ENCODE measurements at regions not wholly inside any gene's neighbourhood (a gene's known extent, or its start where the extent isn't known, plus 50 kb on each side); places are given as distances from the start of the nearest gene placed in this dataset.

DNA sequence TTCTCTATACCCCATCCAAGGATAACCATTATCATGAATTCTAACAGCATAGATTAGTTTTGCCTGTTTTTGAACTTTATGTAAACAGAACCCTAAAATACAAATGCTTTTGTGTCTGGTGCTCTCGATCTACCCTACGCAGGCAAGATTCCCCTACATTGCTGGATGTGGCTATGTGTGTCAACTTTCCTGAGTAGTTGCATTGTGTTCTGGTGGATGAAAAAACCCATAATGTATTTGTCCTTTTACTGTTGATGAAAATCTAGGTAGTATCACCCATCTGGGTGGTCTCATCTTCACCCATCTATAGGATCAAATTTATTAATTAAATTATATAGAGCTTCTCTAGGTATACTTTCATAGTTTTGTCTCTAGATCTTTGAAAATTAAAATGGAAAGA, 211.7 kb downstream of the ANKRD60 start:
- no peaks in the 10 kb centered on the region for H3K9me3 ChIP-seq (ENCODE audit: control insufficient read depth in 4 of 4, insufficient read depth in 3 of 4, low read length in 3 of 4)
- TF ChIP-seq, protein P1, sequence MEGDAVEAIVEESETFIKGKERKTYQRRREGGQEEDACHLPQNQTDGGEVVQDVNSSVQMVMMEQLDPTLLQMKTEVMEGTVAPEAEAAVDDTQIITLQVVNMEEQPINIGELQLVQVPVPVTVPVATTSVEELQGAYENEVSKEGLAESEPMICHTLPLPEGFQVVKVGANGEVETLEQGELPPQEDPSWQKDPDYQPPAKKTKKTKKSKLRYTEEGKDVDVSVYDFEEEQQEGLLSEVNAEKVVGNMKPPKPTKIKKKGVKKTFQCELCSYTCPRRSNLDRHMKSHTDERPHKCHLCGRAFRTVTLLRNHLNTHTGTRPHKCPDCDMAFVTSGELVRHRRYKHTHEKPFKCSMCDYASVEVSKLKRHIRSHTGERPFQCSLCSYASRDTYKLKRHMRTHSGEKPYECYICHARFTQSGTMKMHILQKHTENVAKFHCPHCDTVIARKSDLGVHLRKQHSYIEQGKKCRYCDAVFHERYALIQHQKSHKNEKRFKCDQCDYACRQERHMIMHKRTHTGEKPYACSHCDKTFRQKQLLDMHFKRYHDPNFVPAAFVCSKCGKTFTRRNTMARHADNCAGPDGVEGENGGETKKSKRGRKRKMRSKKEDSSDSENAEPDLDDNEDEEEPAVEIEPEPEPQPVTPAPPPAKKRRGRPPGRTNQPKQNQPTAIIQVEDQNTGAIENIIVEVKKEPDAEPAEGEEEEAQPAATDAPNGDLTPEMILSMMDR (IDR thresholded peaks at IDR 0.05; ENCODE audit: control extremely low read depth, extremely low read depth): no peak
- H3K4me3 ChIP-seq: no peak overlapping the region
- H3K27ac ChIP-seq (ENCODE audit: low read depth in 1 of 2, low read length in 1 of 2): no peak overlapping the region
- H3K36me3 ChIP-seq (ENCODE audit: control insufficient read depth in 4 of 4, insufficient read depth in 4 of 4, low read length in 4 of 4): no peaks in the 10 kb centered on the region
- ATAC-seq (ENCODE audit: insufficient read depth, low FRiP score) (no peak), DNase-seq (no peak)
- no peaks in the 10 kb centered on the region for H3K27me3 ChIP-seq (ENCODE audit: control insufficient read depth in 3 of 3, insufficient read depth in 3 of 3, low read length in 2 of 3)
- 93 to 97% methylated on average over 2 of the region's 2 CpGs for WGBS, 2 donors
- peaks cover 0 to 6% (median 0%) of the 10 kb centered on the region in 5 donors for H3K4me1 ChIP-seq (ENCODE audit: control insufficient read depth in 5 of 5, insufficient read depth in 5 of 5, low read length in 5 of 5)
- no peak overlapping the region for H3K9ac ChIP-seq (ENCODE audit: insufficient read depth in 1 of 2, low read length in 2 of 2)

DNA sequence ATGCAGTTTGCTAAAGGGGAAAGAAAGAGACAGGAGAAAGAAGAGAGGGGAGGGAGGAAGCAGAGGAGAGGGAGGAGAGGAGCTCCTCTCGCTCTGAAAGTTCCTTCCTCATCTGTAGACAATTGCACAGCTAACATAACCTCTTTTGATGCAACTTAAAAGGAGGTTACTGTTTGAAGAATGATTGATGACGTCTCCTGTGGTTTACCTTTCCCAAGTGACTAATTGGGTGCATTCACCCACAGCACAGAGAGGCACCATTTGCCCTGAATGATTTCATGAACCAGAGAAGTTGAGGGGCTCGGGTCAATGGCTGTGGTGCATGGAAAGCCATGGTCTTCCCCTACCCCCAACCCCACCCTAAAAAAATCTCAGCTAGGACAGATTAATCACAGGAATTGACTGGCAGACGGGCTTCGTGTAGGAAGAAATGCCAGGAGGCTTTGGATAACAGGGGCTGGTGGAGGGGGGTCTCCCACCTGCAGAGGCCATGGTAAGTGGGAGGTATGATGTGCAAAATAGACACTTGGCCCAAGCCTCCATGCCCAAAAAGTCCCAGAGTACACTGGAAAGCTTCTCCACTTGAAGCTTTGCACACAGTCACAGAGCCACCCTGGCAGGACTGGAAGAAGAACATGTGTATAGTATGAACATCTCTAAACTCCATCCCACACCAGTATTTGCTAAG, 213.7 kb downstream of the ANKRD60 start:
- WGBS, 2 donors: 61 to 62% methylated on average over 5 of the region's 5 CpGs
- TF ChIP-seq, protein P1 (IDR thresholded peaks at IDR 0.05; ENCODE audit: control extremely low read depth, extremely low read depth): no peak
- no peak overlapping the region for H3K4me3 ChIP-seq
- no peaks in the 10 kb centered on the region for H3K36me3 ChIP-seq (ENCODE audit: control insufficient read depth in 4 of 4, insufficient read depth in 4 of 4, low read length in 4 of 4)
- no peak overlapping the region for H3K27ac ChIP-seq (ENCODE audit: low read depth in 1 of 2, low read length in 1 of 2)
- H3K4me1 ChIP-seq (ENCODE audit: control insufficient read depth in 5 of 5, insufficient read depth in 5 of 5, low read length in 5 of 5): peaks cover 0 to 2% (median 0%) of the 10 kb centered on the region in 5 donors
- no peaks in the 10 kb centered on the region for H3K9me3 ChIP-seq (ENCODE audit: control insufficient read depth in 4 of 4, insufficient read depth in 3 of 4, low read length in 3 of 4)
- ATAC-seq (ENCODE audit: insufficient read depth, low FRiP score) (no peak), DNase-seq (no peak)
- no peaks in the 10 kb centered on the region for H3K27me3 ChIP-seq (ENCODE audit: control insufficient read depth in 3 of 3, insufficient read depth in 3 of 3, low read length in 2 of 3)
- H3K9ac ChIP-seq (ENCODE audit: insufficient read depth in 1 of 2, low read length in 2 of 2): no peak overlapping the region

- no peaks in the 10 kb centered on the region for H3K27me3 ChIP-seq (ENCODE audit: control insufficient read depth in 3 of 3, insufficient read depth in 3 of 3, low read length in 2 of 3)
- H3K4me1 ChIP-seq (ENCODE audit: control insufficient read depth in 5 of 5, insufficient read depth in 5 of 5, low read length in 5 of 5): peaks cover 0 to 2% (median 0%) of the 10 kb centered on the region in 5 donors
- no peak overlapping the region for H3K4me3 ChIP-seq
- DNase-seq (no peak), ATAC-seq (ENCODE audit: insufficient read depth, low FRiP score) (no peak)
- no peaks in the 10 kb centered on the region for H3K9me3 ChIP-seq (ENCODE audit: control insufficient read depth in 4 of 4, insufficient read depth in 3 of 4, low read length in 3 of 4)
- no peak overlapping the region for H3K27ac ChIP-seq (ENCODE audit: low read depth in 1 of 2, low read length in 1 of 2)
- TF ChIP-seq, protein P1 (IDR thresholded peaks at IDR 0.05; ENCODE audit: control extremely low read depth, extremely low read depth): no peak
- no peaks in the 10 kb centered on the region for H3K36me3 ChIP-seq (ENCODE audit: control insufficient read depth in 4 of 4, insufficient read depth in 4 of 4, low read length in 4 of 4)
- no peak overlapping the region for H3K9ac ChIP-seq (ENCODE audit: insufficient read depth in 1 of 2, low read length in 2 of 2)
- WGBS, 2 donors: 57 to 72% methylated on average over 16 of the region's 16 CpGs
Observed at GRCh38 chr20:58012731-58013510, 215.5 kb downstream of the ANKRD60 start.

All from lung (tissue), 11 donors.